CD4-positive, alpha-beta T cell treated with Interleukin-4 for 4 hours (primary cell): ENCODE measurements at regions not wholly inside any gene's neighbourhood (a gene's known extent, or its start where the extent isn't known, plus 50 kb on each side); places are given as distances from the start of the nearest gene placed in this dataset.

Experiments
- DNase-seq: peaks from one replicate; pipeline ENCODE4 v3.0.0-alpha.2; 2020

GRCh38 chr6:19287928-19288327 is 549.2 kb upstream of the ID4 start:
- DNase-seq = no peak

GRCh38 chr6:19289457-19289856 is 547.7 kb upstream of the ID4 start:
- DNase-seq = no peak

GRCh38 chr6:19297880-19298279 is 539.3 kb upstream of the ID4 start:
- no peak for DNase-seq

- DNase-seq = no peak
Measured at GRCh38 chr6:19298421-19298820, 538.7 kb upstream of the ID4 start.

DNA sequence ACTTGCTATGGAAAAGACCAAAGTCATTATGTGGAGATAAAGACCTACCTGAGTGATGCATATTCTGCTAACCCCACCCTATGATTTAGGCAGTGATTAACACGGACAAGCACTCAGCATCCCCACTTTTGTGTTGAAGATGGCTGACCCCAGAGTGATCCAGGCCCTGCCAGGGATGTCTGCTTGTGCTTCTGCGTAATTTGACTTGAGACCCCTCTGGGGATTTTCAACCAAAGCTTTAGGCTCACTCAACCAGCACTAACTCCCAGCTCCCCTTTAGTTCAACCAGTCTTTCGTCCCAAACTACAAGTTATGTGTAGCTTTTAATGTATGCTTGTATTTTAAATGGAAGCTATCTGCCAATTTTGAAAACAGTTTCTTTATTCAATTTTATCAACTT is 538.0 kb upstream of the ID4 start:
- no peak for DNase-seq

GRCh38 chr6:19301980-19302379 is 535.2 kb upstream of the ID4 start:
- no peak for DNase-seq

- DNase-seq = no peak
Measured at GRCh38 chr6:19303383-19303782, 533.8 kb upstream of the ID4 start.

DNA sequence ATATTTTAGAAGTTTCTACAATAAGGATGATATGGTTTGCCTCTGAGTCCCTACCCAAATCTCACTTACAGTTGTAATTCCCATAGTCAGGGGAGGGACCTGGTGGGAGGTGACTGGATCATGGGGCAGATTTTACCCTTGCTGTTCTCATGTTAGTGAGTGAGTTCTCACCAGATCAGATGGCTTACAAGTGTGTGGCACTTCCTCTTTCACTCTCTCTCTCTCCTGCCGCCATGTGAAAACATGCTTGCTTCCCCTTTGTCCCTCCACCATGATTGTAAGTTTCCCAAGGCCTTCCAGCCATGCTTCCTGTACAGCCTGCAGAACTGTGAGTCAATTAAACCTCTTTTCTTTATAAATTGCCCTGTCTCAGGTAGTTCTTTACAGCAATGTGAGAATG is 527.5 kb upstream of the ID4 start:
- DNase-seq = no peak

DNA sequence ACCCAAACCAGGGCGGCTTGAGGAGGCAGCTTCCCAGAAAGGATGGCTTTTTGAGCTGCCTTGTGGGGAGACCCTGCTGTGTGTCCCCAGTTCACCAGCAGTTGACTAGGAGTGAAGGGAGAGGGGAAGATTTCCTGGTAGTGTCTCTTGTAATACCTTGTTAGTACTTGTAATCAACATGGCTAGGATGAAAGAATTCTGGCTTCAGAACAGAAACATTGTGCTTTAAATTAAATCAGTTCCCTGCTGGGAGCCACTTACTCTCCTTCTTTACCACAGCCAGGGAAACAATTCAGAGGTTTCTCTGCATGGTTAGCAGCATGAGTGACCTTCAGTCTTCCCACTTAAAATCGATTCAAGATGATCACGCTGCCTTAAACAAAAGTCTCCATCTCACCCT is 525.4 kb upstream of the ID4 start:
- no peak for DNase-seq

- no peak for DNase-seq
Measured at GRCh38 chr6:19312241-19312978, 524.8 kb upstream of the ID4 start.

GRCh38 chr6:19317431-19317986 is 519.7 kb upstream of the ID4 start:
- no peak for DNase-seq

DNA sequence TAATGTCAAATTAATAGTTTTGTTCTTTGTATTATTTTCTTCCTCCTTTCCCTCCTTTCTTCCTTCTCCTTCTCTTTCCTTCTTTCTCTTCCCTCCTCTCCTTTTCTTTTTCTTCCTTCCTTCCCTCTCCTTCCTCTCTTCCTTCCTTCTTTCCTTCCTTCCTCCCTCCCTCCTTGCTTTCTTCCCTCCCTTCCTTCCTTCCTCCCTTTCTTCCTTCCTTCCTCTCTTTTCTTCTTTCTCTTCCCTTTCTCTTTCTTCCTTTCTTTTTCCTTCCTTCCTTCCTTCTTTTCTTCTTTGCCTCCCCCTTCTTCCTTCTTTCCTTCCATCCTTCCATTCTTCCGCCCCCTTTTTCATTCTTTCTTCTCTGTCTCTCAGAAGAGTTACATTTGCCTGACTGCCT is 518.2 kb upstream of the ID4 start:
- no peak for DNase-seq

DNA sequence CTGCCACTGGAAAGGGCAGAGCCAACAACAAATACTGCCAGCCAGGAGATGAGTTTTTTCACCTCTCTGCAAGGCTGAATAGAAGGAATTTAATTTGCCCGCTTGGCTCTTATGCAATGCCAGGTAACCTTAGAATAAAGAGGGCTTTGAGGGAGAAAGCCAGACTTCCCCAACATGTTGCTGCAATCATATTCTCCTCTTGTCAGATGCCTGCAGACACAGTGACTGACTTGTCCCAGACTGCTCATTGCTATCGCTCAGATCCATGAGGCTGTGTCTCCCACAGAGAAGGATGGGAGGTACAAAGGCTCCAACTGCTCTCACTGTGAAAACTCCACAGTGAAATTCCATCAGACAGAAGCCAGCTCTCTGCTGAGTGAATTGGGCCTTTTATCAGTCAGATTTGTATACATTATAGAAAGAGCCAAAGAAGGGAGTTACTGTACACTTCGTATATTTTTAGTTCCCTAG is 517.0 kb upstream of the ID4 start:
- DNase-seq = no peak

DNA sequence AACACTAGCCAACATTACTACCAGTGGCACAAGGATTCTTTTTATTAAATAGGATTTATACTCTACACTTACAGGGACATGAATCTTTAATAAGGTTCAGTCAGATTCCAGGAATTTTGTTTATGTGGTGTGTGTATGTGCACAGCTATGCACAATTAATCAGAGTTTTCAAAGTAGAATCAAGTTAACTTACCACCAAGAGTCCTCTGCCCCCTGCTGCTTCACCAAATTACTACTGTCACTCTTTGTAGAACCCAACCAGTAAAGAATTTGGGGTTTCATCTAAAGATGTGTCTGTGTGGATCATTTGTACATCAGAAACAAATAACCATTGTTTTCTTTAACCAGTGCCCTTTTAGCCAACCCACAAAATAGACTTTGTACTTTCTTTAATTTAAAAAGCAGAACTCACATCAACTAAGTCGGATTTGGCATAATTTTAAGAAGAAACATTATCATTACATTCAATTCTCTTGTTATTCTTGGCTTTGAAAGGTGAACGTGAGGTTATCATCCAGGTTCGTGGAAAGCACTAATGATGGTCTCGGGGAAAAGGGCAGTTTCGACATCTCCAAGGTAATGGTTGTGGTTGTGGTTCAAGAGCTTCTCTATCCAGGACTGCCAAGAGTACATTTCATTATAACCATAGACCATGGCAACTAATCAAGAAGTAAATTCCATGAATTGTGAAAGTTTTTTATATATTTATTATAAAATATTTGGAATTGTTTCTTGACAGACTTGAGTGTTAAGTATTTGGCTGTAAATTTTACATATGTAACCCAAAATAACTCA is 514.3 kb upstream of the ID4 start:
- DNase-seq = no peak

GRCh38 chr6:19324376-19324775 is 512.8 kb upstream of the ID4 start:
- no peak for DNase-seq

GRCh38 chr6:19325335-19325789 is 511.8 kb upstream of the ID4 start:
- no peak for DNase-seq

DNA sequence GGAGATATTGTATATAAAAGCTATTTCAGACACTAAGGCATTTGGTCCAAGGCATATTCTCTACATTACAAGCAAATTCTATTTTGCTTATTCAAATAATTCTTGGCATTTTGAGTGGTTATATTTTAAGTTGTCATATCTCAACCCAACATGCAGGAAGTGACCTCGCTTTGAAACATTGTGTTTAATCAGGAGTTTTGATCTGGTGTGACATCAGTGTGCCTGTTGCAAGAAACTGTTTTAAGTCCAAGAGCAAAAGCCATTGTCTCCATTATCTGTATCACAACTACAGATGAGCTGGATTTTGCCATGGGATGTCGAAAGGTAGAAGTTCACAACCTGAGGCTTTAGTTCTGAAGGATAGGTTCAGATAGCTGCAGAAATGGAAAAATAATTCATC is 509.9 kb upstream of the ID4 start:
- DNase-seq = no peak

DNA sequence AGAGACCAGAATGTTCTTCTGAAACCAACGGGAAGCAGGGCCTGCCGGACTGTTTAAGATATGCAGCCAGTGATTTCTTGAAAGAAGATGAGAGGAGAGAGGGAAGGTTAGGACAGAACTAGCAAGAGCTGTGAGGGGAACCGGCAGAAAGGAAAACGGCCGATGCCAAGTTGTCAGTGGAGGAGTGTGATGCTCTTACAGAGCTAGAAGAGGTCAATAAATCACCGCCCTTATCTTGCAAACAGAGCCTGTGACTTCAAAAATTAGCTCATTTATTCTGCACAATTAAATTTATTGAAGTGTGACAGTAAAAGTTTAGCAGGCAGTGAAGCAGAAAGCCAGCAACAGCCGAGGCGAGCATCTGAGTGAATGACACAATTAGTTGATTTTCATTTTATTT is 509.5 kb upstream of the ID4 start:
- DNase-seq = no peak

GRCh38 chr6:19329078-19329477 is 508.1 kb upstream of the ID4 start:
- no peak for DNase-seq

DNA sequence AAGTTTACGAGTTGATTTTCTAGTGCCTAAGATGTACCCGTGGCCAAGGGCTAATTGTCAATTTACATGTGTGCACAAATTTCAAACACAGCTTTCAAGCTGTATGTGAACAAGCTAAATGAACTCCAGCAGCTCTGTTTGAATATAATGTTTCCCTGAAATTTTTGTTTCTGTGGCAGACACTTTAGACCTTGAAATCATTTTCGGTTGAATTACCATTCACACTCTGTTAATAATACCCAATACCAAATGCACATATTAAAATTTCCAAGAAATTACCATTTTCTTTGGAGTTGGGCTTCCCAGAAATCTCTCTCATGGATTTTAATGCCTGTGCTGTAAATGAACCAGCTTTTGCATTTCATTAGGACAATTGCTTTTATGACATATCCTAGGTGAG is 506.1 kb upstream of the ID4 start:
- no peak for DNase-seq

DNA sequence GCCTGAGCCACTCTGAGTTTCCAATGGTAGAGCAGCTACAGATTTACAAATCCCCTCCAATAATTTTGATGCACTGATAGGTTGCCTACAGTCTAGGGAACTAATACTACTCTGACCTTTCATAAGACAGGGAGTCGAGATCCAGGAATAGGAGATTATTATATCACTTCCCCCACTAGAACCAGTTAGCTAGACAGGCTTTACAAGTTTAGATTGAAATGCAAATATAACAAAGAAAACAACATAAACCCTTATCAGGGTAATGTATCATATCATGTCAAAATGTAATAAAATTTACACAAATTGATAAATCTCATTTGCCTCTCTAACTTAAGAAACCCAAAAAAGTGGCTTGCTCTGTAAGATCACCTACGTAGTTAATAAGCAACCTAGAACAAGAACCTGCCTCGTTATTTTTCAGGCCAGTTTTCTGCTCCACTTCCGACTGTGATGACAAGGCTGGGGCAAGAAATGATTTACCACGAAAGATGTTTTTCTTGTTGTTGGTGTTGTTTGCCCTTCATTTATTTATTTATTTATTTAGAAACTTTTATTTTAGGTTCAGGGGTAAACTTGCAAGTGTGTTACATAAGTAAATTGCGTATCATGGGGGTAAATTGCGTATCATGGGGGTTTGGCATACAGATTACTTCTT is 504.2 kb upstream of the ID4 start:
- DNase-seq = no peak

DNA sequence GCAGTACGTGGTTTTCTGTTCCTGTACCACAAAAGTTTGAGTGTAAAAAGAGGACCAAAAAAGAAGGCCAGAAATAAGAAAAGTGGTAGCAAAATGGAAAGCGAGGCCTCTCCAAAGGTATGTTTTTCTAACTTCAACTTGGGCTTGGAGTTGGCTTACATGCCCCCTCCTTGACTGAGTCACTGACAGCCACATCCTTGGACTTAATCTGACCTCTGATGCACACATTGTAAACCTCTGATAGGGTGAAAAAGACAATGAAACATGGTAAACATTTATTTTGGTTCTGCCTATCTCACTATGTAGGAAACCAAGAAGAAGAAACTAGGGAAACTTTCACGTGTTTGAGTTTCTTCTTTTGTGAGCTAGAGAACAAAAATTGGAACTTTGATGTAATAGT is 503.2 kb upstream of the ID4 start:
- DNase-seq = no peak

DNA sequence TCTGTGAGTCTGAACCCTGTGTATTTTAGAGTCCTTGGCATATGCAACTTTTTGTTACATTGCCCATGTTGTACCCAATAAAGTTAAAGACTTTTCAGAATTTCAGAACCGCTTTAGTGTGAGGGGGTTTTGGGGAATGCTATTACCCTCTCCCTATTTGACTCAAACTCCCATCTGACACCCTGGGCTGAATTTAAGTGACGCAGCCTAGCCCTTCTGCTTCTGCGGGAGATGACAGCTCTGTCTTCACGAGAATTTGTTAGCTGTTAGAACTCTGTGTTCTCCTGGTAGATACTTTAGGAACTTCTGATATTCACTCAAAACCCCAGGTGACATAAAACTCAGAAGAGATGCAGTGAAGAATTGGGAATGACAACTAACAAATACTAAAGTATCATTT is 500.6 kb upstream of the ID4 start:
- DNase-seq = no peak

DNA sequence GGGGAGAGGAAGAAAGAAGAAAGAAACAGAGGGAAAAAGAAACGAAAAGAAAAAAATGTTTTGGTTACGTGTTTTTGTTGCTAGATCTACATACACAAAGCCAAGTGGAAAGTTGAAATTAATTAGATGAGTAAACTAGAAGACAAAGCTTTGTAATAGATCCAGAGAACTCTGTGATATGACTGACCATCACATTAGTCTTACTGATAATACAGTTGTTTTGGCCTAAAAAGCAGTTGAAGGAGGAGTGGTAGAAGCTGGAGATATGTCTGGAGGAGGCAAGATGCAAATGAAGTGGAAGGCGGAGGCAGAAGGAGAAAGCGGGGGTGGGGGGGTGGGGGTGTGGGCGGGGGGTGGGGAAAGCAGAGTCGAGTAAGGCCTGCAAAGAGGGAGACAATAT is 500.1 kb upstream of the ID4 start:
- DNase-seq = no peak
